ENCODE measurements at regions not wholly inside any gene's neighbourhood (a gene's known extent, or its start where the extent isn't known, plus 50 kb on each side); places are given as distances from the start of the nearest gene placed in this dataset.

GRCh38 chr10:8908013-8908412 lies 853.5 kb downstream of the GATA3 start:
- H3K27ac ChIP-seq: no peak overlapping the region
- DNase-seq: no peak
- no peaks in the 10 kb centered on the region for H3K36me3 ChIP-seq
- intact Hi-C loops (cut with DNase I; ENCODE audit: low total_unique reads): no loop called here
- H3K27me3 ChIP-seq: no peaks in the 10 kb centered on the region
- no peaks in the 10 kb centered on the region for H3K4me1 ChIP-seq
- TF ChIP-seq CTCF (IDR thresholded peaks at IDR 0.05): no peak
- H3K4me3 ChIP-seq: no peak overlapping the region
- no peaks in the 10 kb centered on the region for H3K9me3 ChIP-seq

- intact Hi-C loops (cut with DNase I; ENCODE audit: low total_unique reads): no loop called here
Measured at GRCh38 chr10:8910314-8910713, 855.8 kb downstream of the GATA3 start.

GRCh38 chr10:8911032-8911431 lies 856.5 kb downstream of the GATA3 start:
- TF ChIP-seq CTCF (IDR thresholded peaks at IDR 0.05): no peak
- Histone ChIP-seq H3K4me3 (no peak overlapping the region), H3K4me1 (no peaks in the 10 kb centered on the region), H3K36me3 (no peaks in the 10 kb centered on the region), H3K27ac (no peak overlapping the region), H3K27me3 (no peaks in the 10 kb centered on the region), H3K9me3 (no peaks in the 10 kb centered on the region)
- intact Hi-C loops (cut with DNase I; ENCODE audit: low total_unique reads): no loop called here
- no peak for DNase-seq

More at GRCh38 chr10:8910314-8910713, 855.8 kb downstream of the GATA3 start:
- Histone ChIP-seq H3K4me1 (no peaks in the 10 kb centered on the region), H3K4me3 (no peak overlapping the region), H3K27me3 (no peaks in the 10 kb centered on the region), H3K27ac (no peak overlapping the region), H3K36me3 (no peaks in the 10 kb centered on the region), H3K9me3 (no peaks in the 10 kb centered on the region)
- TF ChIP-seq CTCF (IDR thresholded peaks at IDR 0.05): no peak
- DNase-seq: no peak

- no peaks in the 10 kb centered on the region for H3K4me1 ChIP-seq
- no peak for TF ChIP-seq CTCF (IDR thresholded peaks at IDR 0.05)
- DNase-seq: no peak
- no peak overlapping the region for H3K4me3 ChIP-seq
- no peaks in the 10 kb centered on the region for H3K27me3 ChIP-seq
- no peaks in the 10 kb centered on the region for H3K36me3 ChIP-seq
- no peak overlapping the region for H3K27ac ChIP-seq
- no peaks in the 10 kb centered on the region for H3K9me3 ChIP-seq
- intact Hi-C loops (cut with DNase I; ENCODE audit: low total_unique reads): no loop called here
Measured at GRCh38 chr10:8912108-8912507, 857.6 kb downstream of the GATA3 start.

- intact Hi-C loops (cut with DNase I; ENCODE audit: low total_unique reads): no loop called here
- TF ChIP-seq CTCF (IDR thresholded peaks at IDR 0.05): no peak
- Histone ChIP-seq H3K36me3 (no peaks in the 10 kb centered on the region), H3K4me1 (no peaks in the 10 kb centered on the region), H3K9me3 (no peaks in the 10 kb centered on the region), H3K4me3 (no peak overlapping the region), H3K27ac (no peak overlapping the region), H3K27me3 (no peaks in the 10 kb centered on the region)
- DNase-seq: no peak
Measured at GRCh38 chr10:8913720-8914119, 859.2 kb downstream of the GATA3 start.

GRCh38 chr10:8919280-8919679 lies 864.8 kb downstream of the GATA3 start:
- intact Hi-C loops (cut with DNase I; ENCODE audit: low total_unique reads): no loop called here

More at GRCh38 chr10:8919280-8919679, 864.8 kb downstream of the GATA3 start:
- TF ChIP-seq CTCF (IDR thresholded peaks at IDR 0.05): no peak
- Histone ChIP-seq H3K9me3 (no peaks in the 10 kb centered on the region), H3K36me3 (no peaks in the 10 kb centered on the region), H3K4me3 (no peak overlapping the region), H3K27me3 (no peaks in the 10 kb centered on the region), H3K4me1 (no peaks in the 10 kb centered on the region), H3K27ac (no peak overlapping the region)
- no peak for DNase-seq

All from tibial artery (tissue), 4 donors.